ENCODE measurements at regions not wholly inside any gene's neighbourhood (a gene's known extent, or its start where the extent isn't known, plus 50 kb on each side); places are given as distances from the start of the nearest gene placed in this dataset.
"Not testable (repeated sequence)": the region's sequence is repeated elsewhere in the genome, so short reads cannot be mapped to it uniquely, and the experiment has no call there.

DNA sequence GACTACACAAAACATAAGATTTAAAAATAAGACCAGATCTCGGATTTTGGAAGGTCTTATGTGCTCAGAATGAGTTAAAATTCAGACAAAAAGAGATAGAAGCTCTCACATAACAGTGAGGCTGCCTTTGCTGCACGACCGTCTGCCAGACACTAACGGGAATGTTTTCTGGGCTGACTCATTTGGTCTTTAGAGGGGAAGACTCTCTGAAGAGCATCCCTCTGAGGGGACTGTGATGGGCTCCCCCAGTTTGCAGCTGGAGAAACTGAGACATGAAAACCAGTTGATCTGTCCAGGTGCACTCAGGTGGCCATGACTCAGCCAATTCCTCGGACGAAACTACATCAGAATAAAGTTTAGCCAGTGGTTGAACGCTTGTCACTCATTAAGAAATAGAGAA is 153.9 kb downstream of the RNASET2 start:
- DNase-seq, result no peak

DNA sequence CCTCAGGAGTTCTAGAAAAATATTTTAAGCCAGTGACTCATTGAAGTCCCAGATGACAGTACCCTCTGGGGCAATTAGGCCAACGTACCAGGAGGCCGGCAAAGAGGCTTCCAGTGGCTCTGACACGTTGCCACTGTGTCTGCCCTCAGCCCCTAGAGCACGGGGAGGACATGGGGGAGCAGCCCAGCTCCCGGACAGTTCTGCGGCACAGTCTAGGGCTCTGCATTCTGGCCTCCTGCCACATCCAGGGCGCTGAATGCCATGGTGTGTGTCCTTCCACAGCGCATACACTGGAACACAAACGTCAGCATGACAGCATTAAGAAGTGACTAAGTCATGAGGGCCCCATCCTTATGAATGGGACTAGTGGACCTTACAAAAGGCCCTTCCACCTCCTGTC is 156.2 kb downstream of the RNASET2 start:
- DNase-seq, result no peak

DNA sequence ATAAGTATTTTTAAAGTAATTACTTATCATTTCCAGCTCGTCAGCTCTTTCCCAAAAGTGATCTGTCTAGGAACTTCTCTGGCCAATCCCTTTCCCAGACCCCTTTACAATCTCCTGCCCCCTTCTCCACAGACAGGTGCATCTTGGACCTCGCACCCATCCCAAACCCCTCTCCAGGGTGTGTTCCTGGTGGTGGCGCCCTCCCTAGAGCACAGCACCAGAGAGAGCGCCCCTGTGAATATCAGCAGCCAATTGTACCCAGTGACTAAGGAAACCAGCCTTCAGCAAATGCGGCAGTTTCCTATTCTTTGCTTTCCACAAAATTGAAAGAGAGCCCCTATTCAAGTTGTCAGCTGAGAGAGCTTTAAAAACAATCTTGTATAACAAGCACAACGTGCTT is 157.7 kb downstream of the RNASET2 start:
- DNase-seq, result no peak

DNA sequence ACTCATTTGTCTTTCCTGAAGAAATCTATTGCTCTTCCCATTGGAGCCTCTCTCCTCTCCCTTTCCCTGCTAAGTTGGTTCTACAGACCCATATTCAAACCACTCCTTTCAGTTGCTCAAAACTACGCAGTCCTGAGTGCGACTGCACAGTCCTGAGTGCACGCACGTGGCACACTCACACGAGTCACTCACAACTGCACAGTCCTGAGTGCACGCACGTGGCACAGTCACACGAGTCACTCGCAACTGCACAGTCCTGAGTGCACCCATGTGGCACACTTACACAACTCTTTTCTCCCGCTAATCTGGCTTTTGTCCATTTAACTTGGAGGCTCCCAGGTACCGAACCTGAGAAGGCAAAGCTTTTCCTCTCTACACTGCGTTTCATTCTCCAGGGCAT is 159.7 kb downstream of the RNASET2 start:
- no peak for DNase-seq

DNA sequence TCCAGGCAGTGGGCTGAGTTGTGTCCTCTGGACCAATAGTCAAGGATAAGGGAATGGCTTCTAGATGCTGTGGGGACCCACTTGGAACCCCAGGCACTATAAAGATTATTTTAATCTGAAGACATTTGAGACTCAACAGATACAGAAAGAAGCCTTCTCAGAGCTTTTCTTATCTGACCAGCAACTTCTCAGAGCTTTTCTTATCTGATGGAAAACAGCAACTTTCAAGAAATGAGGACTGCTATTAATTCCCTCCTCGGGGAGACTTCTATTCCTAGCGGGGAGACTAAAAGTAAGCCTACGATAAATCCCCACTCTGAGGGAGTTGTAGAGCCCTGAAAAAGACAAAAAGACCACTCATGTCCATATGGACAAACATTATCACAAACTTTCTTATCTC is 160.5 kb downstream of the RNASET2 start:
- no peak for DNase-seq

DNA sequence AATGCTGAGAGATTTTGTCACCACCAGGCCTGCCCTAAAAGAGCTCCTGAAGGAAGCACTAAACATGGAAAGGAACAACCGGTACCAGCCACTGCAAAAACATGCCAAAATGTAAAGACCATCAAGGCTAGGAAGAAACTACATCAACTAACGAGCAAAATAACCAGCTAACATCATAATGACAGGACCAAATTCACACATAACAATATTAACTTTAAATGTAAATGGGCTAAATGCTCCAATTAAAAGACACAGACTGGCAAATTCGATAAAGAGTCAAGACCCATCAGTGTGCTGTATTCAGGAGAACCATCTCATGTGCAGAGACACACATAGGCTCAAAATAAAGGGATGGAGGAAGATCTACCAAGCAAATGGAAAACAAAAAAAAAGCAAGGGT is 163.8 kb upstream of the RPS6KA2 start:
- not testable (repeated sequence) for DNase-seq

DNA sequence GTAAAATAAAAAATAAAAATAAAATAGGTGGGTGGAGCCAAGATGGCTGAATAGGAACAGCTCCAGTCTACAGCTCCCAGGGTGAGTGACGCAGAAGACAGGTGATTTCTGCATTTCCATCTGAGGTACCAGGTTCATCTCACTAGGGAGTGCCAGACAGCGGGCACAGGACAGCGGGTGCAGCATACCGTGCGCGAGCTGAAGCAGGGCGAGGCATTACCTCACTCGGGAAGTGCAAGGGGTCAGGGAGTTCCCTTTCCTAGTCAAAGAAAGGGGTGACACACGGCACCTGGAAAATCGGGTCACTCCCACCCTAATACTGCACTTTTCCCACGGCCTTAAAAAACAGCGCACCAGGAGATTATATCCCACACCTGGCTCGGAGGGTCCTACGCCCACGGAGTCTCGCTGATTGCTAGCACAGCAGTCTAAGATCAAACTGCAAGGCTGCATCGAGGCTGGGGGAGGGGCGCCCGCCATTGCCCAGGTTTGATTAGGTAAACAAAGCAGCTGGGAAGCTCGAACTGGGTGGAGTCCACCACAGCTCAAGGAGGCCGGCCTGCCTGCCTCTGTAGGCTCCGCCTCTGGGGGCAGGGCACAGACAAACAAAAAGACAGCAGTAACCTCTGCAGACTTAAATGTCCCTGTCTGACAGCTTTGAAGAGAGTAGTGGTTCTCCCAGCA is 161.9 kb upstream of the RPS6KA2 start:
- DNase-seq, result not testable (repeated sequence)

DNA sequence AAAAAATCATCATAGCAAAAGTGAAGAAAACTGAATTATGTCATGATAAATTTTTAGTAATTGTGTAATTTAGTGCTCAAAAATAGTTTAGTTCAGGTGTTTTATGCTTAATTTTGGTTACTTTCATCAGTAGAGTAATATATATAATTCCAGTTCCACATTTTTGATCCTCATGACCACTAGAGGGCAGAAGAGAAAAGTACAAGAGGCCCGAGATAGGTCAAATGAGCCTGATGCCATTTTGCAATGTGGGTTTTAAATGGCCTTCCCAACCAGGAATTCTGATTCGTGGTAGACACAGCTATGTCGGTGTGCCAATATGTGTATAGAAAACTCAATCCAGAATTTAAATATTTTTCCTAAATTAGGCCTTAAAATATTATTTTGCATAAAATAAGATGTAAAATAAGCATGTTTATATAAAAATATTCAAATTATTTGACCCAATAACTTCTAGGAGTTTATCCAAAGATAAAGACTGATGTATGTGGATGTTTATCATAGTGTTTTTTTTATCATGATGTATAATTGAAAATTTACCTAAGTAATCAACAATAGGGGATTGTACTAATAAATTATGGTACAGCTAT is 159.7 kb upstream of the RPS6KA2 start:
- DNase-seq, result peak; percentile 38

DNA sequence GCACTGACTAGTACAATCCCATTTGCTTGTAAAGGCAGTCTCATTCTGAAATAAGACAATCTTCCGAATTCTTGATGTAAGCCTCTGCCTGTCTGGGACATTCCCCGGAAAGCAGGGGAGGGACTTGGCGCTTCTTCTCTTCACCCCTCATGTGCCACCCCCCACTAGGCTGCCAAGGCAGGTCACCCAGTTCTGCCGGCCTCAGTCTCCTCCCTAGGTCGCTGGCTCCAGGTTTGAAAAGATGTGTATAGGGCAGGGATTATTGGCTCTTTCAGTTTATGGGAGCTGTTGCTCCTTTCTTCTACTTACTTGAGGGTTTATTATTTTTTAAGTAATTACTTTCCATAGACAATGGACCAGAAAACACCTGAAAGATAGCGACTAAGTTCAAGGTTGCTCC is 158.1 kb upstream of the RPS6KA2 start:
- DNase-seq, result no peak

DNA sequence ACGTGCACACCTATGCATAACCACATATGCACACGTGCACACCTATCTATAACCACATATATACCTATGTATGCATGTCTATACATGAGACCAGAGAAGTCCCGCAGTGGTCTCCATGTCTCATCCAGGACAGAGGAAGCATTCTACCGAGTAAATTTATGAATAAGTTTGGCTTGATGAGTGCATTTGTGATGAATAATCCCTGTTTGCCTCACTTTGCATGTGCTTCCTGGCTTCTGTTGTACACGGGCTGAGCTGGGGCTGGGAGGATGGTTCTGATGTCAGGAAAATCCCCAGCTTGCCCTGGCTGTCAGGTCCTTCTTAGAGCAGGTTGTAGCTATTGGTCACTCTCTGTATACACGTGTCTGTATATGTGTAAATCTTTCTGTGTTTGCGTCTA is 157.6 kb upstream of the RPS6KA2 start:
- no peak for DNase-seq

DNA sequence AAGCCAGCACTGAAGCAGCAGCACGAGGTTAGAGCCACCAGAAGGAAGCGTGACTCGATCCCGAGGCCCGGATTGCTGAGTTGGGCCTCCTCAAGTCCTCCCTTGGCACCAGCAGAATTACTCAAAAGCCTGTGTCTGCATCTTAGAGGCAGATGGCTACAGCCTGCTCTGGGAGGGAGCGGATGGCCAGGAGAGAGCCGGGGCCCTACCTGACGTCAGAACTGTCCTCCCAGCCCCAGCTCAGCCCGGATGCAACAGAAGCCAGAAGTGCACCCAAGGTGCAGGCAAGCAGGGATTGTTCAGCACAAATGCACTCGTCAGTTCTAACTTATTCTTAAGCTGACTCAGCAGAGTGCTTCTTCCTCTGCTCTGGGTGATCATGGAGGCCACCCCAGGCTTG is 155.5 kb upstream of the RPS6KA2 start:
- DNase-seq, result no peak

DNA sequence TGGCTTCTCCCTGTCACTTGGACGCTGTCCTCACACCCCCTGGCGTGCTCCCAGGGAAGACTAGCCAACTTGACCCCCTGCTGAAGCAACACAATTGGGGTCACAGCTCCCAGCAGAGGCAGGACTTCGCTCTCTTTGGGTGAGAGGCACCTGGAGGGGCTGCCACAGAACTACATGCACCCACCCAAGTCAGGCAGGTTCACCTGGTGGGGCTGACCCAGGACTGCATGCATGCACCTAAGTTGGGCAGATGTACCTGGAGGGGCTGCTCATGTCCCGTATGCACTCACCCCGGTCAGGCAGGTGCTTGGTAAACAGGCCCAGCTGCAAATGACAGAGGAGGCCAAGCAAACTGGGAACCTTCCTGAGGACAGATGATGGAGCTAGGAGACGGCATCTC is 154.3 kb upstream of the RPS6KA2 start:
- no peak for DNase-seq

DNA sequence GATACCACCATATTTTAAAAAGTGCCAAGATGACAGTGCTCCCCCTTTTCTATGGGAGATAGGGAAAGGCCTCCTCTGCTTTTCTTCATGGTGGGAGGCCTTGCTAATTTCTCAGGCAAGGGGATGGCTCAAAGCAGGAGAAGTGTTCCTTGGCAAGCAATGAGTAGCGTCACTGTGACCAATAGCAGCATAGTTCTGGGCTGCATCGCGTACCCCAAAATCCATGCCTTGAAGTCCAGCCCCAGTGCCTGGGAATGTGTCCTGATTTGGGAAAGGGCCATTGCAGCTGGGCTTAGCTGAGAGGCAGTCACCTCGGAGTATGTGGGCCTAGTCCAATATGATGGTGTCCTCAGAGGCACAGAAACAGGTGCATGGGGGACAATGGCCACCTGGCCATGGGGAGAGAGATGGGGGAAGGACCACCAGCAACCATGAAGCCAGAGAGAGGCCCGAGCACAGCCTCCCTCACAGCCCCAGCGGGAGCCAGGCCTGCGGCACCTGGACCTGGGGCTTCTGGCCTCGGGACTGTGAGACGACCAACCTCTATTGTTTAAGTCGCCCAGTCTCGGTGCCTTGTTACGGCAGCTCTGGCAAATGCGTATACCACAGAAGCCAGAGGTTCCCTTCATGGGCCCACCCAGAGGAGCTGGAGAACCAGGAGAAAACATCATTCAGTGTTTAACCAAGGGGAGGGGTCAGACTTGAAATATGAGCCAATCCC is 153.1 kb upstream of the RPS6KA2 start:
- no peak for DNase-seq

DNA sequence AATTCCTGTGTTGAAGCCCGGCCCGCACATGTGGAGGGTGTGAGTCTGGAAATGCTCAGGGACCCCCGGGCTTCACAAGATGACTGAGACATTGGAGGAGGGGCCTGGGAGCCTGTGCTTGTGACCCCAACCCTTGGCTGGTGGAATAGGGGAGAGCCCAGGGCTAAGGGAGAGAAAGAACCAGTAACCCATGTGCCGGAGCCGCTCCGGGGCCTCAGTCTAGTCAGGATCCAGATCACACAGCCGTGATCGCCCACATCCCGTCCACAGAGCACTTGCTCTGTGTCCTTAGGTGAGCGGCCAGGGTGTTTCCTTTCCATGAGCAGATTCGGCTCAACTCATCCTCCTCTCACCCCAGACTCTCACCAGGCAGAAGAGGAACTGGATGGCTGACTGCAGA is 152.3 kb upstream of the RPS6KA2 start:
- DNase-seq, result no peak

DNA sequence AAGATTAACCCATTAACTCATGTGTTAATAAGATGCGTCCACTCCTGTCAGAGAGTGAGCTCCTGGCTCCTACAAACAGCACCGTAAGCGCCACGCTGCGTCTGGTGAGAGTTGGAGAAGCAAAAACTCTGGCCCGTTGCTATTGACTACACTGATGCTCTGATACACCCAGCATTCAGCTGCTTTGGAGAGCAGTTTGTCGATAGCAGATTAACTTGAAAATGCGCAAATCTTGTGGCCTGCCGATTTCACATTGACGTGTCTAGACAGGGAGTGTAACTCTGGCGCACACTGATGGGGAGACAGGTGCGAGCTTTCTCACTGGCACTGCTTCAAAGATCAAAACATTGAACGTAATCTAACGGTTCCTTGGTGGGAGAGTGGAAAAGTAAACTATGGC is 151.7 kb upstream of the RPS6KA2 start:
- no peak for DNase-seq

DNA sequence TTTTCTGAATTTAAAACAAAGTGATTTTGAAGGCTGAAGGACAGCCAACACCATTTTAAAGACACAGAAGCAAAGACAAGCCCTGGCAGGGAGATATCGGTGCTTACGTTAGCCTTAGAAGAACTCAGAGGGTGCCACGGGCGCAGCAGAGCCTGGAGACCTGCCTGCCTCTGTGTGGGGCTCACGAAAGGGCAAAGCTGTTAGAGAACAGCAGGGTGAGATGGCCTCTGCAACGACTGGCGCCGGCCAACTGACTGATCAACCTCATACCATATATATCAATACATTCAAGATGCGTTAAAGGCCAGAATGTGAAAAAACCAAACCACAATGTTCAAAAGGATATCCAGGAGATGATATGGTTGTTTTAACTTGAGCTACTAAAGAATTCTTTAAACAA is 151.0 kb upstream of the RPS6KA2 start:
- DNase-seq, result no peak

DNA sequence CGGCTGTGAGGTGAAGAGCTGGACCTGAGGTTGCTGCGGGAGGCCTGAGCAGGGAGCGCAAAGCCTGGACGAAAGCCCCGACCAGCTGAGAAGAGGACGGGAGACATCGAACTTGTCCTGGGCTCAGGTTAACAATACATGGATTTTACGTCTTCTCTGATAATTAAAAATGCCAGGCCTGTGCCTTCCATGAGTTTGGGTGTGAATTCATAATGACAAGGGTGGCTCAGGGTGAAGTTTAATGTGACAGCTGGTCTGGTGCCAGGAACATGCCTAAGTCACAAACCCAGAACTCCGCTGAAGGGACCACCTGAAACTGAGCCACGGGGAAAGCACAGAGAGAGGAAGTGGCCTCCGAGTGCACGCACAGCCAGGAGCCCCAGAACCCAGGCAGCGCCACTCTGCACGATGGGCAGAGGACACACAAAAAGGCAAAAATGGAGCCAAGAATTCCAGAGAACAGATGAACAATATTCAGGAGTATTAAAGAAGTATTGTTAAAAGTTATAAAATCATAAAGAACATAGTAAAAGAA is 150.1 kb upstream of the RPS6KA2 start:
- no peak for DNase-seq

DNA sequence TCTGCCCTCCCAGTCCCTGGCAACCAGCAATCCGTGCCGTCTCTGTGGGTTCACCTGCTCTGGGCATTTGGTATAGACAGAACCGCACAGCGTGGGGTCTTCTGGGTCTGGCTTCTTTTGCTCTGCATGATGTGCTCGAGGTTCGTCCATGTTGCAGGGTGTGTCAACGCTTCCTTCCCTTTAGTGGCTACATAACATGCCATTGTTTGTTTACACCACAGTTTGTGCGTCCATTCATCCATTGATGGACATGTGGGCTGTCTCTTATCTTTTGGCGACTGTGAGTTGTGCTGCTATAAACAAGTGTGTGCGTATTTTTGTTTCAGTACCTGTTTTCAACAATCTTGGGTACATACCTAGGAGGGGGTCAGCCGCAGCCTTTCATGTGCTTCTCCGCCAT is 149.5 kb upstream of the RPS6KA2 start:
- DNase-seq, result no peak

DNA sequence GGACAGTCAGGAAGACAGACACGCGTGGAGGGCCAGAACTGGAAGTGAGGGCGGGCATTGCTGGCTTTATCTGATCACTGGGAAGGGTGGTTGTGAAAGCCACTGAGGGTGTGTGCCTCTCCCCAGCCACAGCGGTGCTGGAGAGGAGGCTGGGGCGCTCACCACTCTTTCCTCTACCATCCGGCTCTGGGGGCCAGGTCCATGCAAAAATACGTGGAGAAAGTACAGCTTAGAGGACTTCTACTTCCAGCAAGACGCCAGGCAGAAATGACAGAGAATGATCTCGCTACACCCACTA is 148.8 kb upstream of the RPS6KA2 start:
- no peak for DNase-seq

DNA sequence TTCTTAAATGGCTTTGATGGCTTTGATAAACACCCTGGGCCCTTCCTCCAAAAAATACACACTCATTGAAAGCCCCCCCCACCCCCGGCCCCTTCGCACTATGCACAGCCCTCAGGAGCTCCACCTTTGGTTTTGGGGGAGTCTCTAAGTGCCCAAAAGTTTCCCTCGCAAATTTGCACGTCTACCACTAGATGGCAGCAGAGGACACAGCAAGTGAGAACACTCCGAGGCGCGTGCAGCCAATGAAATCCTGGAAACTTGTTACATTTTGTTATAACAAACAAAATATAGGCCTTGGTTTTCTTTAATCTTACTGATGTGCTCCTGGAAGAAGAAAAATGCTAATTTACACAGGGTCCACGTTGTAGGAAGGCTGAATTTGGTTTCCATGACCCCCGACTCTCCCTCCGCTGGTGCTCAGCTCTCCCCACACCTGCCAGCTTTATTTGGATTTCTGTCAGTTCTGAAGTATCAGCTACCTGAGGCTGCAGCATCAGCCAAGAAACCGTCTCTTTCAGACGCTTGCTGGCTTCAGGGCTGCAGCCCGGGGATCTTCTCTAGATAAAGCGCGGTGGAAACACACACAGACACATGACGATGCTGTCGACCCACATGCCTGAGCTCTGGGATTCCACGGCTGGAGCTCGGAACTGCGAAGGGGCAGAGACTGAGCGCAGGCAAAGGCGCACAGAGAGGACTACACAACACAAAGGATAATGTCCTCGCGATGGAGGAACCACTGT is 148.3 kb upstream of the RPS6KA2 start:
- peak; percentile 71 for DNase-seq

DNA sequence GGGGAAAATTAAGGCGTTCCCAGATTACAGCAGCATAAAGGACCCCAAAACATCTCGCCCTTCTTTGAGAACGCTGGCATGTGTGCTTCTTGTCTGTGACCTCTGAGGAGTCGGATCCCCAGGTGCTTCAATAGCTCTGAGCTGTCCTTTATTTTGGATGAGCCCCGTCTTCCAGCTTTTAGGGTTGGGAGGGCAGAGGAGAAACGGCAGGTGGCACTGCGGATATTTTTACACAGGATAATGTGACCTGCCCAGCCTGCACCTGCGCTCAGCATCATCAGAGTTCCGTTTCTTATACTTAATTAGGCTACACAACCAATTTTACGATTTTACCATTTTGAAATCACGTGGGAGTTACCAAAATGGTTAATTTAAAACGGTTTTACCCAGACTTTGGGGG is 147.7 kb upstream of the RPS6KA2 start:
- DNase-seq, result no peak

DNA sequence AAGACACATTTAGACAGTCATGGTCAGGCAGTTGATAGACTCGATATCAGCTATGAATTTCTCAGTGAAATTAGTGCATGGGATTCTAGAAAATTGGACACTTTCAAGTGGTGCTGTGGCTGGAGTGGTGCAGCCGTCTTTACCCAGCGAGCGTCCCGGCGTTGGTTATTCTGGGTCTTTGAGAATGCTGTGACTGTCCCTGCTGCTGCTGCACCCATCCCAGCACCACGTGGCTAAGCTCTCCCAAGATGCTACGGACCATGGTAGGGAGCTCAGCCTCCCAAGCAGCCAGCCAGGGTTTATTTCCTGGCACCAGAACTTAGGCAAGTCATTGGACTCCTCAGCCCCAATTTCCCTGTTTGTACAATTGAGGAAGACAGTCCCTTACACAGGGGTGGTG is 147.2 kb upstream of the RPS6KA2 start:
- no peak for DNase-seq

DNA sequence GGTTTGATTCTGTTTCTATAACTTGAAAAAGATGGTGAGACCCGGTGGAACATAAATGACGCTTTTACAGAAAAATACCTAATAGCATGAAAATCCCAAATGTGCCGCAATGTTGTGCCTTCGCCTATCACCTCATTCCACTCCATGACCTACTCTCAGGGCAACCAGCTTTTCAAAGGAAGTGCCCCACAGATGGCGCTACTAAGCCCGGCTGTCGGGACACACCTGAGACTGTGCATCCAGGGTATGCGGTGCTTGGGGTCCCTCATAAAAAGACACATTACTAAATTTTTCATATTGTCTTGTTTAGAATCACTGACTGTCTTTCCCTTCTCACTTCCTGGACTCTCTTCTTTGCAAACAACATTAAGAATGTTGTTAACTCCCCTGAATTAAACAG is 145.5 kb upstream of the RPS6KA2 start:
- no peak for DNase-seq

DNA sequence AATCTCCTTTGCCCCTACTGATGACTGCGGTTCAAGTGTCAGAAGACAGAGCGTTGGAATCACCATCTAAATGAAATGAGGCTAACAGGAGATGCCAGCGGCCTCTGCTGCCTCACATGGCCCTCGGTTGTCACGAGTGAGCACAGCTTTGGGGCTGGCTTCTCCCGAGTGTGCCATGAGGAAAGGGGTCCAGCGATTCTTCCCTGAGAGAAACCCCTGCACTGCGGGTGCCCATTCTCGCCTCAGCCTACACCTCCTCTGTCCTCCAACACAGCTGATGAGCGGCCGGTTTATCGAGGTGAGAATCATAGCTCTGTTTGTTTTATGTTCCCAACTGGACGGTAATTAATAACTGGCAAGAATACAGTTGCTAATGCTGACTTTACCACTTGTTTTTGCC is 144.7 kb upstream of the RPS6KA2 start:
- no peak for DNase-seq

Data from CD4-positive, alpha-beta T cell treated with Interleukin-6 for 4 hours (primary cell).